Natural killer cell (primary cell): ENCODE measurements at regions not wholly inside any gene's neighbourhood (a gene's known extent, or its start where the extent isn't known, plus 50 kb on each side); places are given as distances from the start of the nearest gene placed in this dataset.

Source experiments
- ATAC-seq, 3 donors: fragments of 150-1000 bp in 2 of 3; fragments of 200-7000 bp in 1 of 3; cut with Tn5 transposase; 1 replicate in 1 of 3; 2 replicates in 2 of 3; pipeline ENCODE4 v1.10.0; 2021; ENCODE audit warnings: mild to moderate bottlenecking in 2 of 3, moderate library complexity in 2 of 3
- DNase-seq, 2 donors: peaks; one replicate each; pipeline versions ENCODE4 v3.0.0 to v3.0.0-alpha.2; 2013 to 2021; ENCODE audit warnings: mixed read lengths in 1 of 2
- H3K27ac ChIP-seq: one replicate; pipeline ENCODE4 v1.5.1; 2013; ENCODE audit warnings: mild to moderate bottlenecking, low read length
- H3K27me3 ChIP-seq: one replicate; pipeline ENCODE4 v1.6.1; 2013; ENCODE audit warnings: low read length; ENCODE audit not compliant: control insufficient read depth, insufficient read depth
- H3K36me3 ChIP-seq: one replicate; pipeline ENCODE4 v1.6.1; 2013; ENCODE audit warnings: low read length; ENCODE audit not compliant: control insufficient read depth, insufficient read depth
- H3K4me1 ChIP-seq: one replicate; pipeline ENCODE4 v1.6.1; 2013; ENCODE audit warnings: low read length; ENCODE audit not compliant: control insufficient read depth, insufficient read depth
- H3K4me3 ChIP-seq: one replicate; pipeline ENCODE4 v1.5.1; 2013; ENCODE audit warnings: low read length
- H3K9me3 ChIP-seq: one replicate; pipeline ENCODE4 v1.6.1; 2013; ENCODE audit warnings: low read length; ENCODE audit not compliant: control insufficient read depth, insufficient read depth
- H3K27ac Mint-ChIP-seq, 2 donors: one replicate each; pipeline ENCODE4 v1.8.0; 2022; ENCODE audit warnings: mild to moderate bottlenecking in 2 of 2, mixed read lengths in 2 of 2, moderate library complexity in 1 of 2
- H3K27me3 Mint-ChIP-seq, 2 donors: one replicate each; pipeline ENCODE4 v1.8.0; 2022; ENCODE audit warnings: low read depth in 2 of 2, mixed read lengths in 2 of 2
- H3K36me3 Mint-ChIP-seq: one replicate; pipeline ENCODE4 v1.8.0; 2022; ENCODE audit warnings: mixed read lengths
- H3K4me1 Mint-ChIP-seq, 2 donors: one replicate each; pipeline ENCODE4 v1.8.0; 2022; ENCODE audit warnings: mixed read lengths in 2 of 2
- H3K4me3 Mint-ChIP-seq: one replicate; pipeline ENCODE4 v1.8.0; 2022; ENCODE audit warnings: mild to moderate bottlenecking, moderate library complexity, mixed read lengths
- H3K9me3 Mint-ChIP-seq, 2 donors: one replicate each; pipeline ENCODE4 v1.8.0; 2022; ENCODE audit warnings: mixed read lengths in 2 of 2
- WGBS: methylation state at CpG from one replicate; pipeline ENCODE4 v1.1.7; 2013; ENCODE audit warnings: missing lambda C conversion rate; ENCODE audit not compliant: insufficient coverage; 5-methylcytosine and 5-hydroxymethylcytosine counted together
- intact Hi-C: fragments of 100-400 bp; cut with micrococcal nuclease; formaldehyde crosslinking; loops from one replicate; pipeline ENCODE4 v1.14.2; 2022
- TF ChIP-seq, protein P1 (sequence below): fragments of 200-600 bp; IDR thresholded peaks from one replicate; pipeline ENCODE4 v1.8.0; 2022; ENCODE audit warnings: antibody characterized with exemption

- Histone ChIP-seq H3K36me3 (no peaks in the 10 kb centered on the region), H3K27ac (no peak overlapping the region), H3K4me3 (no peak overlapping the region), H3K4me1 (no peaks in the 10 kb centered on the region), H3K9me3 (peaks cover 5% of the 10 kb centered on the region), H3K27me3 (no peaks in the 10 kb centered on the region)
- no peak overlapping the region for H3K27ac Mint-ChIP-seq
- TF ChIP-seq, protein P1, sequence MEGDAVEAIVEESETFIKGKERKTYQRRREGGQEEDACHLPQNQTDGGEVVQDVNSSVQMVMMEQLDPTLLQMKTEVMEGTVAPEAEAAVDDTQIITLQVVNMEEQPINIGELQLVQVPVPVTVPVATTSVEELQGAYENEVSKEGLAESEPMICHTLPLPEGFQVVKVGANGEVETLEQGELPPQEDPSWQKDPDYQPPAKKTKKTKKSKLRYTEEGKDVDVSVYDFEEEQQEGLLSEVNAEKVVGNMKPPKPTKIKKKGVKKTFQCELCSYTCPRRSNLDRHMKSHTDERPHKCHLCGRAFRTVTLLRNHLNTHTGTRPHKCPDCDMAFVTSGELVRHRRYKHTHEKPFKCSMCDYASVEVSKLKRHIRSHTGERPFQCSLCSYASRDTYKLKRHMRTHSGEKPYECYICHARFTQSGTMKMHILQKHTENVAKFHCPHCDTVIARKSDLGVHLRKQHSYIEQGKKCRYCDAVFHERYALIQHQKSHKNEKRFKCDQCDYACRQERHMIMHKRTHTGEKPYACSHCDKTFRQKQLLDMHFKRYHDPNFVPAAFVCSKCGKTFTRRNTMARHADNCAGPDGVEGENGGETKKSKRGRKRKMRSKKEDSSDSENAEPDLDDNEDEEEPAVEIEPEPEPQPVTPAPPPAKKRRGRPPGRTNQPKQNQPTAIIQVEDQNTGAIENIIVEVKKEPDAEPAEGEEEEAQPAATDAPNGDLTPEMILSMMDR, result no peak
- no peak for DNase-seq
- H3K9me3 Mint-ChIP-seq, result peaks cover 6 to 12% of the 10 kb centered on the region in 2 donors
- H3K27me3 Mint-ChIP-seq, result no peaks in the 10 kb centered on the region
- no peaks in the 10 kb centered on the region for H3K4me1 Mint-ChIP-seq
- intact Hi-C loops, result no loop called here
- no peak overlapping the region for H3K4me3 Mint-ChIP-seq
- H3K36me3 Mint-ChIP-seq, result no peaks in the 10 kb centered on the region
- ATAC-seq, result no peak
- WGBS, result 78% methylated on average over 16 of the region's 18 CpGs
These were observed 813.3 kb upstream of the ARRDC4 start for GRCh38 chr15:97146929-97147870.

DNA sequence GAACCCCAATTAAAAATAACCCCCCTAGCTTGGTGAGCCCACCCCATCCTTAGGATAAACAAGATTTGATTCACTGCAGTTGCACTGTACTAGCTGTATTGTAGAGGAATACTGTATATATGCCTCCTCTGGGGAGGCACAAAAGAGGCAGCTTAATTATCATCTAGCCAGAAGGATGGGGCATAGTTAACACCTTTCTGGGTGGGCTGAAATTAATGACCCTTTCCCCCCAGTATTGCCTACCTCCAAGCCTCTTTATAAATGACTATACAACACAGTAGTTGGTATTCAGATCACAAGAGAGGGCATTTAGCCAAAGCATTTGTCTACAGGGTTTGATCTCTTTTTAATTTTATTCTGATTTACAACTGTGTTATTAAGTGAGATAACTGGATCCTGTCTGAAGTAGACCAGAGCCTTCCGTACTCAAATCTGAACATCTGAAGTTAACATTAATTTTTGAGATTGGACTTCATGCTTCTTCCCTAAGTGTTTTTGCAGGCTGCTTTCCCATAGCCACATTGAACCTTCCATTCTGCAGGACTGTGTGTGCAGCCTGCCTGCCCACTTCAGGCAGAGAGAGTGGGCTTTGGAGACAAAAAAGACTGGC lies 807.0 kb upstream of the ARRDC4 start:
- Histone ChIP-seq H3K36me3 (no peaks in the 10 kb centered on the region), H3K9me3 (no peaks in the 10 kb centered on the region), H3K4me3 (no peak overlapping the region), H3K4me1 (no peaks in the 10 kb centered on the region), H3K27ac (no peak overlapping the region), H3K27me3 (no peaks in the 10 kb centered on the region)
- H3K4me3 Mint-ChIP-seq, result no peak overlapping the region
- H3K9me3 Mint-ChIP-seq, result peaks cover 0 to 6% of the 10 kb centered on the region in 2 donors
- ATAC-seq (no peak), DNase-seq (no peak)
- TF ChIP-seq, protein P1, result no peak
- no peaks in the 10 kb centered on the region for H3K27me3 Mint-ChIP-seq
- H3K36me3 Mint-ChIP-seq, result no peaks in the 10 kb centered on the region
- no peaks in the 10 kb centered on the region for H3K4me1 Mint-ChIP-seq
- intact Hi-C loops, result no loop called here
- H3K27ac Mint-ChIP-seq, result no peak overlapping the region
- 83% methylated on average over 1 of the region's 1 CpG for WGBS

GRCh38 chr15:97156739-97157265 lies 803.7 kb upstream of the ARRDC4 start:
- Mint-ChIP-seq H3K27ac (no peak overlapping the region), H3K9me3 (peaks cover 1 to 8% of the 10 kb centered on the region in 2 donors), H3K4me1 (no peaks in the 10 kb centered on the region), H3K4me3 (no peak overlapping the region), H3K36me3 (no peaks in the 10 kb centered on the region), H3K27me3 (no peaks in the 10 kb centered on the region)
- Histone ChIP-seq H3K27ac (no peak overlapping the region), H3K4me3 (no peak overlapping the region), H3K4me1 (no peaks in the 10 kb centered on the region), H3K27me3 (no peaks in the 10 kb centered on the region), H3K9me3 (no peaks in the 10 kb centered on the region), H3K36me3 (no peaks in the 10 kb centered on the region)
- TF ChIP-seq, protein P1, result no peak
- no peak for DNase-seq
- intact Hi-C loops, result no loop called here
- no peak for ATAC-seq
- 79% methylated on average over 2 of the region's 2 CpGs for WGBS
